HG02678 (cell line): ENCODE measurements at regions not wholly inside any gene's neighbourhood (a gene's known extent, or its start where the extent isn't known, plus 50 kb on each side); places are given as distances from the start of the nearest gene placed in this dataset.

ENCODE experiments used
- ATAC-seq: cut with Tn5 transposase; IDR thresholded peaks from one replicate; pipeline ENCODE4 v1.9.1; 2021; ENCODE audit warnings: mild to moderate bottlenecking, moderate library complexity; ENCODE audit not compliant: unreplicated experiment

GRCh38 chr11:28525636-28526405 lies 417.6 kb downstream of the METTL15 start:
- no peak for ATAC-seq

GRCh38 chr11:28524098-28524497 lies 415.9 kb downstream of the METTL15 start:
- ATAC-seq: no peak

GRCh38 chr11:28521075-28521474 lies 412.9 kb downstream of the METTL15 start:
- no peak for ATAC-seq

GRCh38 chr11:28520291-28520690 lies 412.1 kb downstream of the METTL15 start:
- ATAC-seq: no peak

GRCh38 chr11:28518825-28519224 lies 410.6 kb downstream of the METTL15 start:
- no peak for ATAC-seq

- no peak for ATAC-seq
Measured at GRCh38 chr11:28517621-28518020, 409.4 kb downstream of the METTL15 start.

- no peak for ATAC-seq
Measured at GRCh38 chr11:28514391-28514790, 406.2 kb downstream of the METTL15 start.

GRCh38 chr11:28512143-28512756 lies 404.1 kb downstream of the METTL15 start:
- ATAC-seq: no peak

GRCh38 chr11:28505232-28505631 lies 397.0 kb downstream of the METTL15 start:
- ATAC-seq: no peak

- no peak for ATAC-seq
Measured at GRCh38 chr11:28504555-28505110, 396.4 kb downstream of the METTL15 start.

GRCh38 chr11:28495333-28495732 lies 387.1 kb downstream of the METTL15 start:
- ATAC-seq: no peak

GRCh38 chr11:28491431-28491830 lies 383.2 kb downstream of the METTL15 start:
- ATAC-seq: no peak

GRCh38 chr11:28490773-28491382 lies 382.7 kb downstream of the METTL15 start:
- ATAC-seq: no peak

- ATAC-seq: no peak
Measured at GRCh38 chr11:28488336-28488735, 380.1 kb downstream of the METTL15 start.

- ATAC-seq: no peak
Measured at GRCh38 chr11:28483072-28483867, 375.1 kb downstream of the METTL15 start.

- ATAC-seq: no peak
Measured at GRCh38 chr11:28482666-28483065, 374.5 kb downstream of the METTL15 start.

- ATAC-seq: no peak
Measured at GRCh38 chr11:28481616-28482480, 373.7 kb downstream of the METTL15 start.

GRCh38 chr11:28480406-28480805 lies 372.2 kb downstream of the METTL15 start:
- ATAC-seq: no peak

GRCh38 chr11:28476864-28477263 lies 368.7 kb downstream of the METTL15 start:
- no peak for ATAC-seq

GRCh38 chr11:28476049-28476448 lies 367.9 kb downstream of the METTL15 start:
- no peak for ATAC-seq
